AG20443 (cell line): ENCODE measurements at regions not wholly inside any gene's neighbourhood (a gene's known extent, or its start where the extent isn't known, plus 50 kb on each side); places are given as distances from the start of the nearest gene placed in this dataset.
"Not testable (repeated sequence)": the region's sequence is repeated elsewhere in the genome, so short reads cannot be mapped to it uniquely, and the experiment has no call there.

Source experiments
- DNase-seq: peaks from one replicate; pipeline ENCODE4 v3.0.0; 2012; ENCODE audit warnings: low spot score, mixed read lengths

DNA sequence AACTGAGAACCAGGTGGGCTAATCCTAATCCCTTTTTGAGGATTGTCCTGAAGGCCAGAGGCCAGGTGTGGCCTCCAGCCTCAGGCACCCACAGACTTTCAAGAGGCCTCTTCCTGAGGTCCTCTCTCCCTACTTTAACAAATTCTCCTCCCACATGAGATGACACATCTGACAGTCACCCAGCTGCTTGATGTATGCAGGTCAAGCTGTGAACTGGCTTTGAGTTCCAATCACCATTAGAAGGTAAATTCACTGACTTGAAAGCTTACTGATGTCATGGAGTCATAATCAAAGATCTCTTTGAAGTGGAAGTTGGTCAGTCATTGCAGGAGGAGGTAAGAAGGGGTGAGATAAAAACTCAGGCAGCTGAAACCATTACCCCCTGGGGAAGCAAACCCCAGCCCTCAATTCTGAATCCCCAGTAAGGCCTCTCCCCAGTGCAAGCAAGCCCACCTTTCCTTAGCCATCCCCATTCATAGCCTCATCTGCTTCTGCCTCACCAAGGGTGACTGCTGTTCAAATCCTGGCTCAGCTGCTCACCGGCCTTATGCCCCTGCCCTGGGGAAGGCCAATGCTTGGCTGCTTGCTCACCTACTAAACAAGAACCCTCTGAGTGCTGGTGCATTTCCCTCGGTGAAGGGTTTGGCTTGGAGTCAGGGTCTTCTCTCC lies 196.3 kb downstream of the BCL2L11 start:
- not testable (repeated sequence) for DNase-seq

DNA sequence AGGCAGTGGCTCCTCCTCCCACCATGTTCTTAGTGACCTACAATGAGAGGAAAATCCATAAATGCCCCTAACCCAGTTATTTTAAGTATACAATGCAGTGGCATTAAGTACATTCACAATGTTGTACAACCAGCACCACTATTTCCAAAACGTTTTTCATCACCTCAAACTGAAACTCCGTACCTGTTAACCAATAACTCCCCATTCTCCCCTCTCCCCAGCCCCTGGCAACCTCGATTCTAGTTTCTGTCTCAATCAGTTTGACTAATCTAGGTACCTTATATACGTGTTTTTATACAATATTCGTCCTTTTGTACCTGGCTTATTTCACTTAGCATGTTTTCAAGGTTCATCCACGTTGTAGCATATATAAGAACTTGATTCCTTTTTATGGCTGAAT lies 198.8 kb downstream of the BCL2L11 start:
- not testable (repeated sequence) for DNase-seq

DNA sequence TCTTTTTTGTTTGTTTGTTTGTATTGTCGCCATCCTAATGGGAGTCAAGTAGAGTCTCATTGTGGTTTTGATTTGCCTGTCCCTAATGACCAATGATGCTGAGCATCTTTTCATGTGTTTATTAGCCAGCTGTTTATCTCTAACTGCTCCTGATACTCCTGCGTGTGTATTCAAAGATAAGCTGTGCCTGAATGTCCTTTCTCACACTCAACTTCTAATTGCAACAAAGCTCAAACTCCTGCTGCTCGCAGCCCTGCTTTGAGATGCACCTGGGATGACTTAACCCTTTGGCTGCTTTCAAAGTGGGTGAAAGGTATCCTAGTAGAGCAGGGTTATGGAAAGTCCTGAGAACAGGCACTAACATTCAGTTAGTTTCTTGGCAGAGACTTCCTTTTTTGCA lies 199.6 kb downstream of the BCL2L11 start:
- DNase-seq: not testable (repeated sequence)

DNA sequence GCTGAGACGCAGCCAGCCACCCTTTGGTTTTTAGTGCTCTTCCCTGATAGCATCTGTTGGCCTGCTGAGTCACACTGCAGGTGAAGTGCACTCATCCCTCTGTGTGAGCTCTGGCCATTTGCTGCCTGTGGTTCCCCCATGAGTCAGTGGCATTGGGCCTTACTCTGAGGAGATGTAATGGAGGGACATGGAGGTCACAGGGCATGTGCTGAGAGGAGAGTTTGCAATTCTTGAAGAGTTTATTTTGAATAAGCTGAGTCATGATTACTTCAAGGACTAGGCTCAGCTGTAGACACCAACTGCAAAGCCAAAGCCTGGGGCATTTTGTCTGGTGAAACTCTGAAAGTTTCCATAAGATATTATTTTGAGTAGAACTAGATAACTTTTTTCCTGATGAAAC lies 200.3 kb downstream of the BCL2L11 start:
- not testable (repeated sequence) for DNase-seq

DNA sequence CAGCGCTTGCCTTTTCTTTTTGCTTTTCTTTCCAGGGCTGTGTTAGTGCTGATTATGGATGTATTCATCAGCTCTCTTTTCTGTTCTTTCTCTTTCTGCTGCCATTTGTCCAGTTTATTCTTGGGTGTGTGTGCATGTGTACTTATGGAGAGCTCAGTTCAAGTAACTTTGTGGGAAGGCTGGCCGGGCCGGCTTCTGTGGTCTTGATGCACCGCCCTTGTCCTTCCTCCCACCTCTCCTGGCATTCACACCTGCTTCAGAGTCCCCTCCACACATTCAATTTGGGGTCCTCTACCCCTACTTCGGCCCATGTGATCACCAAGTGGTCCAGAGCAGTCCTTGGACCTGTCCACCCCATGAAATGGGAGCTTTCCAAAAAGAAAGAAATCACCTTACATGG lies 202.7 kb downstream of the BCL2L11 start:
- DNase-seq: not testable (repeated sequence)

DNA sequence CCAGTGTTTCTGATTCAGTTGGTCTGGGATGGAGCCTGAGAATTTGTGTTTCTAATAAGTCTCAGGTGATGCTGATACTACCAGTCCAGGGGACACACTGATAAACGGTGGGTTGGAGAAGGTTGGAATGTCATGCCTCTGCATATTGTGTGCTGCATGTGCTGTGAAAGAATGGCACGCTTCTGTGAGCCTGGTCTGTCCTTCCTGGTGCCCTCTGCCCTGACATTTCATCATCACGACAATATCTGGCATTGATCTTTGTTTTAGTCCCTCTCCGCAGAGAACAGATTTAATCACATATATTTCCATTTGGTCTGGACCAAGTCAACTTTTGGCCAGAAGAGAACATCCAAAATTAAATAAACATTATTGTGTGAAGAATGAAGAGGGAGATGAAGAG lies 207.0 kb downstream of the BCL2L11 start:
- not testable (repeated sequence) for DNase-seq

DNA sequence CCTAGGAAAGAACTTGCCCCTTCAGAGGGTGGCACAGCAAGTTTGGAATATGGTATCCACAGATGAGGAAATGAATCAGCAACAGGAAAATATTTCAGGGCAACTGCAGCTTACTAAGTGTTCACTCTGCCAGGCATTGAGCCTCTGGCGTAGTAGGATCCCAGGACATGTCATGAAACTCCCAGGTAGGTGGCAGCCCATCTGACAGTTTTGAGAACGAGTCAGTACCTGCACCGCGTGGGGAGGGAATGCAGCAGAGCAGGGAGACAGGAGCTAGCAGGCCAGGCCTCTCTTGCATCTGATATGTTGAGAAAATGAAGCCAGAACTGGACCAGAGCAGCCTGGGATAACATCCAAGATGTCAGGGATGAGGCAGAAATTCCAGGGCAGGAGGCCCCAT lies 208.6 kb downstream of the BCL2L11 start:
- DNase-seq: not testable (repeated sequence)

DNA sequence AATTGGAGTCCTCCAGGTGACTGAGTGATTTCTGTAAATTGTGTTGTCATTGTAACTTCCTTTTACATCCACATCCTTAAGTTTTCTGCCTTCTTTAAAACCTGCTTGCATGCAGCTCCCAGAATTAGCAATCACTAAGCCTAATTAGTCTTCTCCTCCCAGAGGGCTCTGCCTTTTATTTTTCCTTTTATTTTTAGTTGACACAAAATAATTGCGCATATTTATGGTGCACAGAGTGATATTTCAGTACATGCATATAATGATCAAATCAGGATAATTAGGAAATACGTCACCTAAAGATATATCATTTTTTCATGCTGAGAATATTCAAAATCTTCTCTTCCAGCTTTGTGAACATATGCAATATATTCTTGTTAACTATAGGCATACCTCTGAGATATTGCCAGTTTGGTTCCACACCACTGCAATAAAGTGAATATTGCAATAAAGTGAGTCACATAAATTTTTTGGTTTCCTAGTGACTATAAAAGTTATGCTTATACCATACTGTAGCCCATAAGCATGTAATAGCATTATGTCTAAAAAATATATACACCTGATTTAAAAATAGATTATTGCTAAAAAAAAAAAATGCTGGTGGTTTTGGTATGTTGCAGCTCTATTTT lies 210.5 kb downstream of the BCL2L11 start:
- not testable (repeated sequence) for DNase-seq

DNA sequence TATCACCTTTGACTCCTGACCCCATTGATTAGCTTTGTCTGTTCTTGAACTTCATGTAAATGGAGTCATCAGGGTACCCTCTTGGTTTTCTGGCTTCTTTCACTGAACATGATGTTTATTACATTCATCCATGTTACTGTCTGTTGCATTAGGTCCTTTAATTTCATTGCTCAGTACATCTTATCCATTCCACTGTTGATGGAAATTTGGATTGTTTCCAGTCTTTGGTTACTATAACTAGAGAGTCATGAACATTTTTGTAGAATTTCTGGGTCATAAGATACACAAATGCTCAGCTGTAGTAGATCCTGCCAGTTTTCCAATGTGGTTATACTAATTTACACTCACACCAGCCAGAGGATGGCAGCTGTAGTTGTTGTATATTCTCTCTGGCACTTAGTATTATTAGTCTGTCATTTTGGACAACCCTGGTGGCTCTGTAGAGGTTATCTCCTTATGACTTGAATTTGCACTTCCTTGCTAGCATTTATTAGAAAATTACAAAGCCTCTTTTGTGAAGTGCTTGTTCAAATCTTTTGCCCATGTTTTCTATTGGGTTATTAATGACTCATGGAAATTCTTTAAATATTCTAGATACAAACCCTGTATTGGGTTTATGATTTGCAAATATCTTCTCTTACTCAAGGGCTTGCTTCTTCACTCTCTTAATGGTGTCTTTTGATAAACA lies 214.7 kb downstream of the BCL2L11 start:
- not testable (repeated sequence) for DNase-seq

DNA sequence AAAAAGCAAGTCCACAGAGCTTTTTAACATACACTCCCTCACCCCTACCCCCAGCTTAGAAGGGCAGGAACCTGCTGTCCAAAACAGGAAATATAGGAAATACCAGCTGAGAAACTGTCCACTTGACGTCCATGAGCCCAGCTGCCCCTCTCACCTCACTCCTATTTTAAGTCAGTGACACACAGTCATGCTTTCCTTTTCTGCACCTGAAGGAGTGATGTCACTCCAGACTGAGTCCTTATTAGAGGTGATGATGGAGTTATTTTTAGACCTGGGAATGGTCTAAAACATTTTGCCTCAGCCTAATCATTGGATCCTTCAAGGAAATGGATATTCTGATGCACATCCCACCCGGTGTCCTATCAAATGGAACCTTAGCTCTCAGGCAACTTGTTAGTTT lies 217.8 kb downstream of the BCL2L11 start:
- DNase-seq: not testable (repeated sequence)

DNA sequence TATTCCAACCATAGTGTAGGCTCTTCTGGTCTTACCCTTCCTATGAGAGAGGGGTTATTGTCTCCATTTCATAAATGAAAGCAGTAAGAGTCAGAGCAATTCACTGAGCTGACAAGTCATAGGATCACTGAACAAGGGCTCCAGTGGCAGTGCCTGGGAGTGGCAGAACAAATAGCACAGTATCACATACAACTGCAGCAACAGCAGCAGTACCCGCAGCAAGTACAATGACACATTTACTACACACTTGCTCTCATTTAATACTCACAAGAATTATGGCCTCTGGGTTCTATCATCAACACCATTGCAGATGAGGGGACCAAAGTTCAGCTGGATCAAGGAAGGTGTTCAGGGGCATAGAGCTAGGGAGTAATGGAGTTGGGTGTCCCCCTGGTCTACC lies 218.8 kb downstream of the BCL2L11 start:
- DNase-seq: not testable (repeated sequence)

DNA sequence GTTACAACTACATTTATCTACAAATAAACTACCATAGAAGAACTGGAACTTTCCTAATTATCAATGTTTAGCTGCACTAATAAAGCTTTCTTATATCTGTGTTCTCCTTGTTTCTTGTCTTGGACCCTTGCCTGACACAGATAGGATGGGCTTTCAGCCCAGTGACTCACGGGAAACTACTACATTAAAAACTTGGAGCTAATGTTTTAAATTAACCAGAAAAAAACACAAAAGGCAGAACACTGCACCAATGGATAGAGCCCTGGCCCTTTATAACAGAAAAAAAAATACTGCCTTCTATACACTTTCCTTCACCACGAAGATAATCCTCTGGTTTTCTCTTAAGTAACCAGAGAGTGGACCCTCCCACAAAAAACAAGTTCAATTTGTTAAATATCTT lies 223.9 kb downstream of the BCL2L11 start:
- not testable (repeated sequence) for DNase-seq

DNA sequence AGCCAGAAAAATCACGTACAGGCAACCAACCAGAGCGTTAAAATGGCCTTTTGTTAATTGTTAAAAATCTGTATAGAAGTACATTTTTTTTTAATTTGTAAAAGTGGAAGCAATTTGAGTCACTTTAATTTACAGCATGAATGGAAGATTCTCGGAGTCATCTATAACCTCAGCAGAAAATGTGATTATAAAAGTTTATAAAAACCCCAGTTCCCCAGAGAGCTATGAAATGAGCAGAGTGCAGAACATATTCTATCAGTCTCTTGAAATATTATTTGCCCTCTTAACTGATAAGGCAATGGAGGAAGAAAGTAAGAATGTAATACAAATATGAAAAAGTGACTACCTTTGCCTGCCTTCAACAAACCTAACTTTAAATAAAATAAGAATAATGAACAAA lies 224.7 kb downstream of the BCL2L11 start:
- DNase-seq: not testable (repeated sequence)

DNA sequence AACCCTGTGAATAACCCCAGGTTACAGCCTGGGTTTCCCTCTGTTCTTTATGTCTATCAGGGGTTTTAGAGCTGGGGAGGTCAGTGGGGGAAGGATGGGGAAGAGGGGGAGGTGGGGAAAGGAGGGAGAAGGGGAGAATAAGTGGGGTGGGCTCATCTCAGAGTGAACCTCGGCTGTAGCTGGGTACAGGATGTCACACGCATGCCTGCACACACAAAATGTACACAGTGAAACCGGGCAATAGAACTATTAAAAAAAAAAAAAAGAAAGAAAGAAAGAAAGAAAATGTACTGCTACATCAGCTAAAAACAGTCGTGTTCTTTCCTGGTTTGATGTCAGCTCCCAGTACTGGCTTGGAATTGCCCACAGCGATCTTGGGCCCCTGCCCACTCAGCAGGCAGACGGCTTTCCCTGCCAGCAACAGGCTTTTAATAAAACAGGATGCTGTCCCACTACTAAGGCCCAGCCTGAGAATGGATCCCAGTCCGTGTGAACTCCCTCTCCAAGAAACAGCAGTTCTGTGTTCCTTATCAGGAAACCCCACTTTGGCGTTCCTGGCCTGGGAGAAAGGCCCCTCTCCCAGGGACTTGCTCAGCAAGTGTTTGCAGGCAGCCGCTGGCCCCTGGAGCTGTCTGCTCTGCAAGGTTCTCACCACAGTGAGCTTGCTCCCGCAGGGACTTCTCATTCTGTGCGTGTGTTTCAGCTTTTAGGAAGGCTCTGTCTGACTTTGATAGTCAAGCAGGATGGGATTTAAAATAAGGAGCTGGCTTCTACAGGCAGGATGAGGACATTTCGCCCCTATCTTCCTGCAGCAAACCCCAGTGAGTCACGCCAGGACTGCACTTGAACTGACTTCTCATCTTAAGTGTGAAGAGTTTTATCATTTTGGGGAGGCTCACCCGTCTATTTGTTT lies 225.6 kb downstream of the BCL2L11 start:
- DNase-seq: not testable (repeated sequence)

DNA sequence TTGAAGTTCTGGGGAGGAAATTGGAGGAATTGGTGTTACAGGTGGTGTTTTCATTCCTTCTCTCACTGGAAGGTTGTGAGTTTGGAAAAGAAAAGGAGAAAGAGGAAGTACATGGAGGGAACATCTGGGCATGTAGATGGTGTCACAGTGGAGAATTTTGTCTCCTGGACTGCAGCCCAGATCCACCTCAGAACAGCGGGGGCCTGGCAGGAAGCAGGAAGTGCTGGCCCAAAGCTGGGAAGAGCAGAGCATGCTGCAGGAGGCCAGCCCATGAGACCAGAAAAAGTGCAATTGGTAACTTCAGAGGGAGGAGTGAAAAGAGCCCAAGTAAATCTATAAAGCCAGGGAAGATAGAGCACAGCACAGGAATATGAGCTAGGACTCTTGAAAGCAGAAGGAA lies 227.0 kb downstream of the BCL2L11 start:
- not testable (repeated sequence) for DNase-seq

DNA sequence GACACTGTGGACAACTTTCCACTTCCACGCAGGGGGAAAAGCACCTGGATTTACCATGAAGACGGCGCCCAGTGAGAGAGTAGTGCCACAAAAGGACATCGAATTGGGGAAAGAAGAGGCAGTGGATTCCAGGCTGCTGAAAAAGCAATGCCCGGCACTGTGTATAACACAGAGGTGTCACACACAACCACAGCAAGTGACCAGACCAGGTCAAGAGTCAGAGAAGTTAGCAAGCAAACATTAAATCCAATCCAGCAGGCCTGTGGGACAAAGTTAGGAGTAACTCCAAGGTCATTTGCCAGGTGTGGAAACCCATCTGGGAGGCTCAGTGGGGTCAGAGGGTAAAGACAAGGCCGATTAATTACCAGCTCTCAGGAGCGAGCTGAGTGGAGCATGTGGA lies 227.6 kb downstream of the BCL2L11 start:
- DNase-seq: not testable (repeated sequence)

DNA sequence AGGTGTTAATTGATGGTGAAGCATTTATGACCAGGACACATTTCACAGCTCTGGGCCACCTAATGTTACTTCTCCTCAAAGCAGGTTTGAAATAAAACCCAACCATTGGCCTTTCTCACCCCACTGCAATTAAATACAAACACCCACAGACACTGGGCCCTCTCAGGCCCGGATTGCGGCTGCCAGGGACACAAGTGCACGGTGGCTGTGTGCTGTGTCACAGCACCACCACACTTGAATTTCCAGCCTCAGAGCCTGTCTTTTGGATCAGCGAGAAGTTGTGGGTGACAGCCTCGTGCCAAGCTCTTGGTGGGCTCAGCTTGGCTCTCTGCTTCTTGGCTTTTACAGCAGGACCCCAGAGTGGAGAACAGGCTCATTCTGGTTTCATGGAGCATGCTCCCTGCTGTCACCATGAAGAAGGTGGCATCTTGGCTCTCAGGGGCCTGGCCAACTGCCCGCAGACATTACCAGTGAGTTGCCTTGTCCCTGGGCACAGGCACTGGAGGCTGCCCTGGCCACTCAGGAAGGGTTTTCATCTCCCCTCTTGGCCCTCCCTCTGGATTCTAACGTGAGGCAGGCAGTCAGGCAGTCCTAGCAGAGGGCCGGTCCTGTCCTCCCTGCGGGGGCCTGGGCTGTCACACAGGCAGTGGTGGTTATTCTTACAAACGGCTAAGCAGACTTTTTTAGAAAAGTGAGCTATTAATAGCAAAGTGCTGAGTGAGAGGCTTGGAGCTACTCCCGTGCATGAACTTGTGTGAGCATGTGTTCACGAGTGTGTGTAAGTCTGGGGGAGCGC lies 234.5 kb downstream of the BCL2L11 start:
- DNase-seq: not testable (repeated sequence)

DNA sequence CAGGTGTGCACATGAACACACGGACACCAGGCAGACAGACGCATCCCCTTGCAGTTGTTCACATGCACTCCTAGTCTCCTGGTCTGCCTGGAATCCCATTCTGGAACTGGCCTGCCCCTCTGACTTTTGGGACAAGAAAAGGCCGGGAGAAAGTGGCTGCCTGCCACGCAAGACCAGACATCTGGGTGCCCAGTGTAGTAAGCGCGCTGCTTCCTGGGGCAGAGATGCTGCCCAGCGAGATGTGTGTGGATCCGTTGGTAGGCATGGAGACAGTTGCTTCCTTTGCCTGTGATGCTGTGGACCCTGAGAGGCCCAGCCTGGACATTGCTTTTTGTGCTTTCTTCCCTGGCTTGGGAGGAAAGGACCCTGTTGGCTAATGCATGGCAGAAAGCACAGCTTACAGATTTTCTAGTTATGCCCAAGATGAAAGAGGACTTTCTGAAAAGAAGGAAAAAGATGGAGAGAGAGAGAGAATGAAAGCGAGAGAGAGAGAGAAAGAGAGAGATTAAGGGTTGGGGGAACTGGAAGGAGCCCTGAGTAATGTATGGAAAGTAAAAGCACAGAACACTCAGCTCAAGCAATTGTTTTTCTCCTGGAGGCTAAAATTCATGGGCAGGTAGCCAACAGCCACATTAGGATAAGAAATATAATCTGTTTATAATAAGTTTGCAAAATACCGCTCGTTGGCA lies 235.3 kb downstream of the BCL2L11 start:
- not testable (repeated sequence) for DNase-seq

DNA sequence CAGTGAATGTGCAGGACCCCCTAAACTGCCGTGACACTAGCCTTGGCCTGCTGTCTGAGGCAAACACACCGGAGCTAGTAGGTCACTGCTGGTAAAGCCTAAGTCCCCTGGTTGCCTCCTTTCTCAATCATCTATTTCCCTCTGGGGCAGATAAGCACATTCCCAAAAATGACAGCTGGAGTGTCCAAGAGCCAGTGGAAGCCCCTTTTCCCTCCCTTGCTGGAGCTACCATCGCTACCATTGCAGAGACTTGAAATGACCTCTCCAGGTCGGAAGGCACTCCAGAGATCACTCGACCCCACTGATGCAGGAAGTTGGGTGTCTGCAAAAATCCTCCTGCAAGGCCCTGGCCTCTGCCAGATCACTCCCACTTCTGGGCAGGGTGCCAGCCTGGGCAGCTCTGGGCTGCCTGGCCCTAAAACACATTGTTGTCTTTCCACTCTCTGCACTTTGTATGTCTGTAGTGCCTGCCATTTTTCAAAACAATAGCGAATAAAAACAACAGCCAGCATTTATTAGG lies 235.9 kb downstream of the BCL2L11 start:
- DNase-seq: not testable (repeated sequence)

DNA sequence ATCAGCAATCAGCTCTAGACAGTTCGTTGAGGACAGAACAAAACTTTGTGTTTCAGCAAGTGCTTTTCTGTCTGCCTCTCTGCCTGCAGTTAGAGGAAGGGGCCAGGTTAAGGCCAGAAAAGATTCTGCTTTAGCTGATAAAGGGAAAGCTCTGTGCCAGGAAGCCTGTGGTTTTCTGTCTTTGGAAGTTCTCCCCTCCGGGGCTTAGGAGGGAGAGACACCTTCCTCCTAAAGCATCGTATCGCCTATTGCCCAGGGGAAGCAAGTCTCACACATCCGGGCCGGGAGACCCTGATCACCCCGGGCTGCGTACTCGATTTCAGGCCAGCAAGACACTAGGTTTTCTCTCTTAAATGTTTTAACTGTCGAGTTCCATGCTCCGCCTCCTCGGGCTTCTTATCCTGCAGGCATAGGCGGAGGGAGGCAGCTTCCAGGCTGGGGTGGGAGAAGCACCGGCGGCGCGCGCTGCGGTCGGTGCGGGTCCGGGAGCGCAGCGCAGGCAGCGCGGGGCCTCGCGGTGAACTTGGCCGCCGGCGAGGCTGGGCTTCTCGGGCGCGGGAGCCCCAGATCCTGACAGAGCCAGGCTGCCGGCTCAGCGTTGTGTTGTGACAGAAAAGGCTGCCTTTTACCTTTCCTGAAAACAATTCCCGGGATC lies 245.4 kb downstream of the BCL2L11 start:
- DNase-seq: not testable (repeated sequence)
